ENCODE measurements at regions not wholly inside any gene's neighbourhood (a gene's known extent, or its start where the extent isn't known, plus 50 kb on each side); places are given as distances from the start of the nearest gene placed in this dataset.

- Histone ChIP-seq H3K27me3 (no peaks in the 10 kb centered on the region), H3K4me1 (no peaks in the 10 kb centered on the region), H3K27ac (no peak overlapping the region), H3K9me3 (no peaks in the 10 kb centered on the region), H3K36me3 (ENCODE audit: low read depth, missing control alignments) (no peaks in the 10 kb centered on the region), H3K4me3 (no peak overlapping the region)
- TF ChIP-seq CTCF (IDR thresholded peaks at IDR 0.05) = no peak
- no peak for TF ChIP-seq POLR2A (IDR thresholded peaks at IDR 0.05)
- intact Hi-C loops (cut with DNase I; ENCODE audit: low total_unique reads) = no loop called here
- DNase-seq = no peak
Observed at GRCh38 chr5:61897251-61897650, 408.8 kb upstream of the KIF2A start.

- Histone ChIP-seq H3K36me3 (ENCODE audit: low read depth, missing control alignments) (no peaks in the 10 kb centered on the region), H3K4me1 (no peaks in the 10 kb centered on the region), H3K27ac (no peak overlapping the region), H3K4me3 (no peak overlapping the region), H3K9me3 (no peaks in the 10 kb centered on the region), H3K27me3 (no peaks in the 10 kb centered on the region)
- WGBS, 2 donors = 79 to 90% methylated on average over 5 of the region's 5 CpGs
- DNase-seq = no peak
- TF ChIP-seq POLR2A (IDR thresholded peaks at IDR 0.05) (no peak), CTCF (IDR thresholded peaks at IDR 0.05) (no peak)
- intact Hi-C loops (cut with DNase I; ENCODE audit: low total_unique reads) = no loop called here
Observed at GRCh38 chr5:61901997-61902396, 404.0 kb upstream of the KIF2A start.

- no peaks in the 10 kb centered on the region for H3K4me1 ChIP-seq
- no peaks in the 10 kb centered on the region for H3K36me3 ChIP-seq (ENCODE audit: low read depth, missing control alignments)
- intact Hi-C loops (cut with DNase I; ENCODE audit: low total_unique reads) = no loop called here
- no peaks in the 10 kb centered on the region for H3K27me3 ChIP-seq
- no peak overlapping the region for H3K27ac ChIP-seq
- TF ChIP-seq CTCF (IDR thresholded peaks at IDR 0.05) (no peak), POLR2A (IDR thresholded peaks at IDR 0.05) (no peak)
- no peak overlapping the region for H3K4me3 ChIP-seq
- DNase-seq = no peak
- 88 to 93% methylated on average over 1 of the region's 1 CpG for WGBS, 2 donors
- no peaks in the 10 kb centered on the region for H3K9me3 ChIP-seq
Observed at GRCh38 chr5:61904730-61905129, 401.3 kb upstream of the KIF2A start.

- no peak for DNase-seq
- Histone ChIP-seq H3K27me3 (no peaks in the 10 kb centered on the region), H3K9me3 (no peaks in the 10 kb centered on the region), H3K27ac (no peak overlapping the region), H3K4me3 (no peak overlapping the region), H3K4me1 (no peaks in the 10 kb centered on the region), H3K36me3 (ENCODE audit: low read depth, missing control alignments) (no peaks in the 10 kb centered on the region)
- WGBS, 2 donors = 80 to 84% methylated on average over 3 of the region's 3 CpGs
- TF ChIP-seq CTCF (IDR thresholded peaks at IDR 0.05) (no peak), POLR2A (IDR thresholded peaks at IDR 0.05) (no peak)
- intact Hi-C loops (cut with DNase I; ENCODE audit: low total_unique reads) = no loop called here
Observed at GRCh38 chr5:61905613-61906012, 400.4 kb upstream of the KIF2A start.

GRCh38 chr5:61906820-61907219, 399.2 kb upstream of the KIF2A start:
- no peak for DNase-seq
- TF ChIP-seq POLR2A (IDR thresholded peaks at IDR 0.05) = no peak
- no peak for TF ChIP-seq CTCF (IDR thresholded peaks at IDR 0.05)
- Histone ChIP-seq H3K4me3 (no peak overlapping the region), H3K9me3 (no peaks in the 10 kb centered on the region), H3K27me3 (no peaks in the 10 kb centered on the region), H3K27ac (no peak overlapping the region), H3K4me1 (no peaks in the 10 kb centered on the region), H3K36me3 (ENCODE audit: low read depth, missing control alignments) (no peaks in the 10 kb centered on the region)
- 79 to 80% methylated on average over 5 of the region's 5 CpGs for WGBS, 2 donors
- intact Hi-C loops (cut with DNase I; ENCODE audit: low total_unique reads) = no loop called here

Data from testis (tissue), 2 donors.